ENCODE measurements at regions not wholly inside any gene's neighbourhood (a gene's known extent, or its start where the extent isn't known, plus 50 kb on each side); places are given as distances from the start of the nearest gene placed in this dataset.

DNA sequence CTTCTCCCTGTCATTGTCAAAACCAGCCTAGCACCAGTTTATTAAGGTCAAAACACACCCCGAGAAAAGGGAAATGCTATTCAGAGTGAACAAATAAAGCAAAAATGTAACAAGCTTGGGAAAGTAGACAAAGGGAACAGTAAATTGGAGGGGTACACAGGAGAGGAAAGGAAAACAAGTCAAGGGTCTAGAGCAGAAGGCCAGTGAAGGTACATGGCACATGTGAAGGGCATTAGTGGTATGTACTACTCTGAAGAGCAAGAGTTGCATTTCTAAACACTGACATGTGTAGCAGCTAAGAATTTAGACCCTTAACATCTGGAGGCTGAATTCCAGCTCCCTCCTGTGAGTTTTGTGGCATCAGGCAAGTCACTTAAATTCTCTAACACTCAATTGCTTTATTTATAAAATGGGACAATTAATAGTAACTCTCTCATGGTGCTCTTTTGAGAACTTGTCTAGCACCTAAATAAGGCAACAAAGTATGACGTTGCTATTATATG, 244.3 kb upstream of the ADAMTS9 start:
- in situ Hi-C loops (cut with MboI; ENCODE audit: low pct_unique_long_range_greater_than_20kb in 2 of 9, low sequenced_read_pairs in 9 of 9, unreplicated experiment in 9 of 9): no loop called here
- 29 to 89% (median 67%) methylated on average over 1 to 2 of the region's 2 CpGs; no CpG with 5 or more reads in 1 of the 10 experiments for WGBS, 10 experiments
- Histone ChIP-seq H3K4me1 (replicated peaks in 1 of 2) (no peaks in the 10 kb centered on the region), H3K27ac (no peak overlapping the region), H3K4me3 (no peak overlapping the region)
- no peak for ATAC-seq (replicated peaks in 6 of 8)

GRCh38 chr3:64930891-64931290, 243.1 kb upstream of the ADAMTS9 start:
- in situ Hi-C loops (cut with MboI; ENCODE audit: low pct_unique_long_range_greater_than_20kb in 2 of 9, low sequenced_read_pairs in 9 of 9, unreplicated experiment in 9 of 9): no loop called here
- Histone ChIP-seq H3K4me1 (replicated peaks in 1 of 2) (no peaks in the 10 kb centered on the region), H3K4me3 (no peak overlapping the region), H3K27ac (no peak overlapping the region)
- WGBS, 10 experiments: 83 to 100% (median 93%) methylated on average over 2 of the region's 2 CpGs; no CpG with 5 or more reads in 5 of the 10 experiments
- no peak for ATAC-seq (replicated peaks in 6 of 8)

DNA sequence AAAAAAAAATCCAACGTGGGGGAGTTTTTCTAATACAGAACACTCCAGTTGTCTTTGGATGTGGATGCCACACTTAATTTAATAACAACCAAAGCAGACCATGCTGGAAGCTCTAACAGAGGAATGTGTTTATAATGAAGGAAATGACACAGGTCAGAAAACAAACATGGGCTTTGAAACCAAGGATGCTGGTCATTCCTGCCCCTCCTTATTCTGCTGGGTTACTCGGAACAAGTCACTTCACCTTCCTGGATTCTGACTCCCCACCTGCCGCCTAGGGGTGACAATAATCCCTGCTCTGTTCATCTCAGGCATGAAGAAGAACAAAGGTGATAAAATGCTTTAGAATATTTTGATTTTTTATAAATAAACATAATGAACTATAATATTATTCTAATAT, 240.9 kb upstream of the ADAMTS9 start:
- H3K27ac ChIP-seq: no peak overlapping the region
- in situ Hi-C loops (cut with MboI; ENCODE audit: low pct_unique_long_range_greater_than_20kb in 2 of 9, low sequenced_read_pairs in 9 of 9, unreplicated experiment in 9 of 9): no loop called here

DNA sequence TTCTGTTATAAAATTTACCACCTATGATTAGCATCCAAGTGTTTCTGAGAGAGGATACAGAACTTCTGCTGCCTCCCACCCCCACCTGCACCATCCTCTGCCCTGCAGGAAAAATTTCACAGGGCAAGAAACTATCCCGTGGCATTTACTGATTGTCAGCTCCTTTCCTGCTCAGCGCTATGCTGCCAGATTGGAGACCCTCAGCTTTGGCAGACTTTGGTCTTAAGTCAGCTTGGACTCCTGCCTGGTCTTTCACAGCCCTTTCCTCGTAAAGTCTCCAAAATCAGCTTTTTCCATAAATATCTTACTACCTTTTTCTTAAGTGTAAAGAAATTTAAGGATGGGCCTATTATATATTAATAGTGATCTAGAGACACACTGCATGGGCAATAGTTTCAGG, 239.9 kb upstream of the ADAMTS9 start:
- 40 to 100% (median 79%) methylated on average over 1 to 3 of the region's 3 CpGs; no CpG with 5 or more reads in 2 of the 10 experiments for WGBS, 10 experiments
- in situ Hi-C loops (cut with MboI; ENCODE audit: low pct_unique_long_range_greater_than_20kb in 2 of 9, low sequenced_read_pairs in 9 of 9, unreplicated experiment in 9 of 9): no loop called here
- no peaks in the 10 kb centered on the region for H3K4me1 ChIP-seq (replicated peaks in 1 of 2)
- no peak overlapping the region for H3K4me3 ChIP-seq
- H3K27ac ChIP-seq: no peak overlapping the region
- ATAC-seq (replicated peaks in 6 of 8): no peak

More for the DNA sequence above, 240.9 kb upstream of the ADAMTS9 start:
- Histone ChIP-seq H3K4me1 (replicated peaks in 1 of 2) (no peaks in the 10 kb centered on the region), H3K4me3 (no peak overlapping the region)
- no peak for ATAC-seq (replicated peaks in 6 of 8)
- WGBS, 10 experiments: 0 to 100% (median 77%) methylated on average over 1 to 3 of the region's 3 CpGs; no CpG with 5 or more reads in 2 of the 10 experiments

DNA sequence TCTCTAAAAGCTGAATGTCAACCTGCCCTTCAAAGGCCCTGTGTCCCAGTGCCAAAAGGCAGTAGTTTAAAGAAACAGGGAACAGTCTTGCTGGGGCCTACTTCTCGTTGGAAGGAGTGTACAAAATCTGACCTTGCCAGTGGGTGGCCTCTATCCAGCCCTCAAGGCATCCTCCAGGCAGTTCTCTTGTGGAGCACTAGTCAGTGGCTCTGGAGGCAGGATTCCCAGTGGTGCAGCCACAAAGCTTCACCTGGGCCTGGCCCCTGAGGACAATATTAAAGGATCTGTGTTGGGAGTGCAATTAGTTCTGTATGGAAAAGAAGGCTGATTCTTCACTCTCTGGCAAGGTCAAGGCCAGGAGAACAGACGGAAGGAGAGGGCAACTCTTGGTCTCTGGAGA, 237.8 kb upstream of the ADAMTS9 start:
- 0 to 86% (median 56%) methylated on average over 1 to 2 of the region's 2 CpGs; no CpG with 5 or more reads in 5 of the 10 experiments for WGBS, 10 experiments
- no peak for ATAC-seq (replicated peaks in 6 of 8)
- no peak overlapping the region for H3K4me3 ChIP-seq
- in situ Hi-C loops (cut with MboI; ENCODE audit: low pct_unique_long_range_greater_than_20kb in 2 of 9, low sequenced_read_pairs in 9 of 9, unreplicated experiment in 9 of 9): no loop called here
- no peak overlapping the region for H3K27ac ChIP-seq
- no peaks in the 10 kb centered on the region for H3K4me1 ChIP-seq (replicated peaks in 1 of 2)

GRCh38 chr3:64924961-64925360, 237.2 kb upstream of the ADAMTS9 start:
- ATAC-seq (replicated peaks in 6 of 8): no peak
- WGBS, 10 experiments: 20 to 100% (median 93%) methylated on average over 1 to 2 of the region's 2 CpGs; no CpG with 5 or more reads in 1 of the 10 experiments
- no peak overlapping the region for H3K4me3 ChIP-seq
- H3K27ac ChIP-seq: no peak overlapping the region
- no peaks in the 10 kb centered on the region for H3K4me1 ChIP-seq (replicated peaks in 1 of 2)
- in situ Hi-C loops (cut with MboI; ENCODE audit: low pct_unique_long_range_greater_than_20kb in 2 of 9, low sequenced_read_pairs in 9 of 9, unreplicated experiment in 9 of 9): no loop called here

DNA sequence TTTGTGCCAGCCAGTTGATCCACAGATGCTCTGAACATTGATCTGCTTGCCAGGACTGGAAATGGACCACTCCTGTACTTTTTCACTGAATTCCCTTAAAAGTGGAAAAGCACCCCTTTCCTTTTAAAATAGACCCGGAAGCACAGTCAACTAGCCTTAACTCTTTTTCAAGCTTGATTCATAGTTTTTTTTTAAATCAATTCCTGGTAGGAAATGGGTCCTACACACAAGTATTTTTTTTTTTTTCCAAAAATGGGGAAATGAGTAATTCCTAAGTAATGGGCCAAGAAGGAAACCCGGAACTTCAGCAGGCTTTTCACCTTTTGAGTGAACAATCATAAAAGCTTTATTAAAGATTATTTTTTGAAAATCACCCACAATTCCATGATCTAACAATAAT, 234.4 kb upstream of the ADAMTS9 start:
- no peak for ATAC-seq (replicated peaks in 6 of 8)
- Histone ChIP-seq H3K27ac (no peak overlapping the region), H3K4me1 (replicated peaks in 1 of 2) (peaks cover 0 to 11% of the 10 kb centered on the region in 2 donors), H3K4me3 (no peak overlapping the region)
- 57 to 100% (median 93%) methylated on average over 1 to 2 of the region's 2 CpGs; no CpG with 5 or more reads in 1 of the 10 experiments for WGBS, 10 experiments
- in situ Hi-C loops (cut with MboI; ENCODE audit: low pct_unique_long_range_greater_than_20kb in 2 of 9, low sequenced_read_pairs in 9 of 9, unreplicated experiment in 9 of 9): no loop called here

DNA sequence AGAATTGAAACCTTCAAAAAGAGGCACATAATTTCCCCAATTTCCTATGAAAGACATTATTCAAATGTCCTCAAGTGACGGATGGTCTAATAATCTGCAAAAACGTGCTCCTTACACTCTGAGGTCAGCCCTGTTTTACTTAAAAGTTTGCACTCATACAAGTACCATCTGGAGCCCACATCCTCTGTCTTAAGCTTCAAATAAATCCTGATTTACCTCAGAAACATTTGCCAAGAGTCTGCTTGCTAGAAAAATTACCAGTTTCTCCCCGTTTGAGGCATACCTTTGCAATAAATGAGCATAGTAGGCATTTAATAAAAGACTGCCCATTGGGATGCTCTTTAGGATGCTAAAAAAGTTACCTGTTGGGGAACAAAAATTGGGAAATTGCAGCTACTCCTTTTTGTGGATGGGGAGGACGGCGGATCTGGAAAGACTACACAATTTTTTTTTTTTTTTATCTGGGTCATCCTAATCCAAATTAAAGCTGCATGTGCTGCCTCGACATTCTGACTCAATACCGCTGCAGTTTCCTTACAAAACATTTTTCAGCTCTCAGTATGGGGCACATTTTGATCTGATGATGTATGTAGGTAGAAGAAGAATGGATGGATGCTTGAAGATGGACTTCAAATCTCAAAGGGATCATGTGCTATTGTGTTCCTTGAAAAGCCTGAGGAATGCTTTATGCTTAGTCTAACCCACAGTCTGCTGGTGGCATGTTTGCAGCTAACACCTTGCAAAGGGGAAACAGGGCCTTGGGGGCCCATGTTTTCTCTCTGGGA, 233.7 kb upstream of the ADAMTS9 start:
- no peak overlapping the region for H3K4me3 ChIP-seq
- ATAC-seq (replicated peaks in 6 of 8): no peak
- peaks cover 0 to 16% of the 10 kb centered on the region in 2 donors for H3K4me1 ChIP-seq (replicated peaks in 1 of 2)
- WGBS, 10 experiments: 42 to 86% (median 80%) methylated on average over 2 to 7 of the region's 7 CpGs; no CpG with 5 or more reads in 1 of the 10 experiments
- no peak overlapping the region for H3K27ac ChIP-seq
- in situ Hi-C loops (cut with MboI; ENCODE audit: low pct_unique_long_range_greater_than_20kb in 2 of 9, low sequenced_read_pairs in 9 of 9, unreplicated experiment in 9 of 9): no loop called here

DNA sequence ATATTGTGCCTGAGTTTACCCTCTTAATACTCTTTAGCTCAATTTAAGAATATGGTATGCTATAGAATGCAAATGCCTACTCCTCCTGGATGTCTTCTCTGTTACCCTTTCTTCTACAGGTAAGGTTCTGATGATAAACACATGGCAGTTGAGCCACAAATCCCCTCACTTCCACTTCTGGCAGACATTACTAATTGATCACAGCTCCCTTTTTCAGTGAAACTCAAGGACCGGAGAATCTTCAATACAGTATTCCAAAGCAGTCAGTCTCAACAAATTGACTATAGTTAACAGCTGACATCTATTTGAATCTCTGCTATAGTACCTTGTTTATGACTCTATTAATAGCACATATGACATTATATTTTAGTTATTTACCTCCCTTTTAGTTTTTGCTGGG, 232.1 kb upstream of the ADAMTS9 start:
- H3K4me1 ChIP-seq (replicated peaks in 1 of 2): peaks cover 0 to 20% of the 10 kb centered on the region in 2 donors
- H3K4me3 ChIP-seq: no peak overlapping the region
- no peak overlapping the region for H3K27ac ChIP-seq
- in situ Hi-C loops (cut with MboI; ENCODE audit: low pct_unique_long_range_greater_than_20kb in 2 of 9, low sequenced_read_pairs in 9 of 9, unreplicated experiment in 9 of 9): no loop called here
- 13 to 100% (median 90%) methylated on average over 1 of the region's 1 CpG; no CpG with 5 or more reads in 2 of the 10 experiments for WGBS, 10 experiments
- no peak for ATAC-seq (replicated peaks in 6 of 8)

DNA sequence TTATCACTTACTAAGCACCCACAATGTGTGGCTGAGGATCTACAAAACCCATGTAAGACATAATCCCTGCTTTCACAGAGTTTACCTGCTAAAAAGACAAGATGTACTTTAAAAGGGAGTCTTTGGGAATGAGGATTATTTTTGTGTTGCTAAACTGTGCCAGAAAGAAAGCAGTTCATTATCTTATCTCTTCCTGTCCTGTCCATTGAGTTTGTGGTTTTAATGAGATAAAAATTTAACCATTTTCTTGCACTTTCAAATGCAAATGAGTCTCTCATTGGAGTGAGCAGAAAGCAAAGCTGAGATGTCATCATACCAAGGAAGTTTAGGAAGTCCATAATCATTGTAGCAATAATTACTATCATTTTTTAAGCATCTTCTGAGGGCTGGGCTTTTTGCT, 231.2 kb upstream of the ADAMTS9 start:
- ATAC-seq (replicated peaks in 6 of 8): no peak
- in situ Hi-C loops (cut with MboI; ENCODE audit: low pct_unique_long_range_greater_than_20kb in 2 of 9, low sequenced_read_pairs in 9 of 9, unreplicated experiment in 9 of 9): no loop called here
- Histone ChIP-seq H3K4me3 (no peak overlapping the region), H3K27ac (no peak overlapping the region), H3K4me1 (replicated peaks in 1 of 2) (peaks cover 0 to 20% of the 10 kb centered on the region in 2 donors)

GRCh38 chr3:64917914-64918453, 230.2 kb upstream of the ADAMTS9 start:
- 60 to 100% (median 96%) methylated on average over 1 of the region's 1 CpG; no CpG with 5 or more reads in 2 of the 10 experiments for WGBS, 10 experiments
- in situ Hi-C loops (cut with MboI; ENCODE audit: low pct_unique_long_range_greater_than_20kb in 2 of 9, low sequenced_read_pairs in 9 of 9, unreplicated experiment in 9 of 9): no loop called here

GRCh38 chr3:64916937-64917336, 229.1 kb upstream of the ADAMTS9 start:
- in situ Hi-C loops (cut with MboI; ENCODE audit: low pct_unique_long_range_greater_than_20kb in 2 of 9, low sequenced_read_pairs in 9 of 9, unreplicated experiment in 9 of 9): no loop called here
- peaks cover 0 to 20% of the 10 kb centered on the region in 2 donors for H3K4me1 ChIP-seq (replicated peaks in 1 of 2)
- H3K4me3 ChIP-seq: no peak overlapping the region
- H3K27ac ChIP-seq: no peak overlapping the region
- peak in 7 of 8 experiments; percentile 38 to 91 (median 61) for ATAC-seq (replicated peaks in 6 of 8)
- 24 to 60% (median 40%) methylated on average over 1 to 4 of the region's 4 CpGs; no CpG with 5 or more reads in 1 of the 10 experiments for WGBS, 10 experiments

More at GRCh38 chr3:64917914-64918453, 230.2 kb upstream of the ADAMTS9 start:
- no peak overlapping the region for H3K4me3 ChIP-seq
- peaks cover 0 to 20% of the 10 kb centered on the region in 2 donors for H3K4me1 ChIP-seq (replicated peaks in 1 of 2)
- H3K27ac ChIP-seq: no peak overlapping the region
- peak in 3 of 8 experiments; percentile 20 to 63 (median 37) for ATAC-seq (replicated peaks in 6 of 8)

DNA sequence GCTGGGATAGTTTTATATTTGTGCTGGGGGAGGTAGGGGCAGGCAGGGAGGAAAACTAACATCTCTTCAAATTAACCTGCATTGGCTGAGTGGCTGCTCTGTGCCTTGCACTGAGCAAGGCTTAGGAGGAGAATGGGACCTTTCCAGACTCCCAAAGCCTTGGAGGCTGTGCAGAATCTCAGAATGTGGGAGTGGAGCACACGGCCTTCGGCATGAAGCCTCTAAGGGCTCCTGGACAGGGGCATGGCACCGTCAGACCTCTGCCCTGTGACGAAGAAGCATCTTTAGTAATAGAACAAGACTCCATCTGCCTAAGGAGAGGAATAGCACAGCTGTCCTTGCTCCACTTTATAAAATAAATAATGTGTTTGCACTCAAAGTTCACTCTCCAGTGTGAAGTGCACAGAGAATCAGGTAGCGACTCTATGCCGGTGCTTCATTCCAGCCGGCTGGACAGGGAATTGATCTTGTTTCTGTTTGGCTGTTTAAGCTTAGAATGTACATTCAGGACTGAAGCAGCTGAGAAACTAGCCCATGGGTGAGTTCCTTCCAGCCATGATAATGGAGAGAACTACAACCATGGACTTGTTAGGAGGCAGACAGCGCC, 228.5 kb upstream of the ADAMTS9 start:
- Histone ChIP-seq H3K27ac (no peak overlapping the region), H3K4me3 (no peak overlapping the region), H3K4me1 (replicated peaks in 1 of 2) (peaks cover 0 to 20% of the 10 kb centered on the region in 2 donors)
- in situ Hi-C loops (cut with MboI; ENCODE audit: low pct_unique_long_range_greater_than_20kb in 2 of 9, low sequenced_read_pairs in 9 of 9, unreplicated experiment in 9 of 9): no loop called here
- WGBS, 10 experiments: 60 to 100% (median 88%) methylated on average over 1 to 7 of the region's 8 CpGs; no CpG with 5 or more reads in 2 of the 10 experiments
- ATAC-seq (replicated peaks in 6 of 8): peak in 2 of 8 experiments; percentile 19 to 41
